K562 (cell line): ENCODE measurements at regions not wholly inside any gene's neighbourhood (a gene's known extent, or its start where the extent isn't known, plus 50 kb on each side); places are given as distances from the start of the nearest gene placed in this dataset.

Source experiments
- ATAC-seq: fragments of 200-7000 bp; cut with Tn5 transposase; 3 replicates; pipeline ENCODE4 v1.9.1; 2020; ENCODE audit warnings: moderate library complexity
- BruUV-seq: library from RNA; stranded (reverse); fragments of 400-500 nt; replicated peaks from 2 replicates; lab custom pipeline; 2021; lab: Mats Ljungman, UMichigan
- CTCF ChIA-PET: fragments of 300-600 bp; formaldehyde crosslinking; extraction: SDS; loops from one replicate; lab custom pipeline; 2021; ENCODE audit warnings: low intra/inter-chr PET ratio; lab: Yijun Ruan, JAX
- POLR2A ChIA-PET: fragments of 300-600, 350-650 bp; sonication (Branson Sonifier 250); formaldehyde crosslinking; extraction: SDS; loops from one replicate; lab custom pipeline; 2021; ENCODE audit warnings: antibody characterized with exemption, inconsistent platforms; lab: Yijun Ruan, JAX
- DNase-seq, 4 experiments: peaks; one replicate each; pipeline versions ENCODE4 v3.0.0 to v3.0.0-alpha.2; 2011 to 2018; ENCODE audit warnings: low spot score in 3 of 4, mixed read lengths in 3 of 4; ENCODE audit errors: extremely low read depth in 1 of 4
- FAIRE-seq: peaks from 2 replicates; lab custom pipeline; 2011; peaks lifted over from hg19 to GRCh38; lab: Jason Lieb, UNC
- H2AFZ ChIP-seq: 2 replicates; pipeline ENCODE4 v1.6.0; 2011; ENCODE audit warnings: low read depth, low read length, control low read depth, inconsistent platforms
- H3K27ac ChIP-seq: fragments of 200-600 bp; 3 replicates; pipeline ENCODE4 v1.8.0; 2011; ENCODE audit warnings: low read depth, mild to moderate bottlenecking, control low read depth, inconsistent platforms, low read length, moderate library complexity, mixed read lengths; ENCODE audit errors: extremely low read depth
- H3K27me3 ChIP-seq, 2 experiments: fragments of 300-600 bp in 1 of 2; 2 replicates in 1 of 2; 3 replicates in 1 of 2; pipeline versions ENCODE4 v1.6.0 to v1.8.0; 2011; ENCODE audit warnings: inconsistent platforms in 2 of 2, low read length in 2 of 2, mild to moderate bottlenecking in 1 of 2, mixed read lengths in 1 of 2, moderate library complexity in 1 of 2; ENCODE audit not compliant: control insufficient read depth in 2 of 2, insufficient read depth in 2 of 2
- H3K36me3 ChIP-seq: fragments of 300-600 bp; 3 replicates; pipeline ENCODE4 v1.8.0; 2011; ENCODE audit warnings: mild to moderate bottlenecking, low read length, inconsistent platforms; ENCODE audit not compliant: control insufficient read depth, insufficient read depth
- H3K4me1 ChIP-seq, 2 experiments: fragments of 200-600 bp in 1 of 2; replicated peaks in 1 of 2; 2 replicates in 1 of 2; 3 replicates in 1 of 2; pipeline versions ENCODE4 v1.5.1 to v1.8.0; 2011; ENCODE audit warnings: inconsistent platforms in 2 of 2, low read length in 2 of 2, mild to moderate bottlenecking in 1 of 2, mixed read lengths in 1 of 2, moderate library complexity in 1 of 2; ENCODE audit not compliant: control insufficient read depth in 2 of 2, insufficient read depth in 2 of 2
- H3K4me2 ChIP-seq: 2 replicates; pipeline ENCODE4 v1.6.1; 2011; ENCODE audit warnings: low read length, control low read depth, inconsistent platforms, mixed read lengths; ENCODE audit not compliant: insufficient read depth
- H3K4me3 ChIP-seq: fragments of 200-600 bp; sonication (generic), shearing (Covaris generic); 2 replicates; pipeline ENCODE4 v1.5.1; 2016; ENCODE audit warnings: control low read depth, inconsistent platforms
- H3K79me2 ChIP-seq: fragments of 200-600 bp; 3 replicates; pipeline ENCODE4 v1.8.0; 2011; ENCODE audit warnings: low read length, inconsistent platforms; ENCODE audit not compliant: control insufficient read depth, insufficient read depth
- H3K9ac ChIP-seq, 2 experiments: 2 replicates each; pipeline versions ENCODE4 v1.6.0 to v1.6.1; 2011; ENCODE audit warnings: low read depth in 2 of 2, low read length in 2 of 2, control low read depth in 1 of 2, inconsistent platforms in 1 of 2, mild to moderate bottlenecking in 1 of 2, mixed read lengths in 1 of 2; ENCODE audit not compliant: insufficient read depth in 1 of 2
- H3K9me1 ChIP-seq: one replicate; pipeline ENCODE4 v1.6.0; 2011; ENCODE audit warnings: inconsistent platforms, mild to moderate bottlenecking, low read length, moderate library complexity; ENCODE audit not compliant: control insufficient read depth, insufficient read depth
- H3K9me3 ChIP-seq: replicated peaks from 2 replicates; pipeline ENCODE4 v1.5.1; 2011; ENCODE audit warnings: low read depth, low read length, inconsistent platforms; ENCODE audit not compliant: control insufficient read depth, insufficient read depth
- H4K20me1 ChIP-seq: replicated peaks from 2 replicates; pipeline ENCODE4 v1.6.1; 2011; ENCODE audit warnings: low read length, inconsistent platforms, mixed read lengths; ENCODE audit not compliant: control insufficient read depth, insufficient read depth
- SMARCE1 ChIP-seq: fragments of 450-650 bp; IDR thresholded peaks from 2 replicates; pipeline ENCODE4 v1.7.1; 2016; ENCODE audit warnings: mild to moderate bottlenecking
- WGBS: fragments of 100-300 bp; shearing (Covaris generic); methylation state at CpG from one replicate; pipeline ENCODE4 v1.1.6; 2016; ENCODE audit warnings: low coverage, mixed read lengths; ENCODE audit not compliant: insufficient coverage; ENCODE audit errors: missing lambda C conversion rate; 5-methylcytosine and 5-hydroxymethylcytosine counted together
- in situ Hi-C: fragments of 300-500 bp; cut with MboI; formaldehyde crosslinking; loops from 4 replicates; pipeline ENCODE4 v1.15.0; 2018; ENCODE audit warnings: inconsistent platforms, mixed read lengths
- intact Hi-C: fragments of 100-400 bp; cut with micrococcal nuclease; formaldehyde crosslinking; loops from 2 replicates; pipeline ENCODE4 v1.14.2; 2022
- TF ChIP-seq, protein P1 (sequence below), 3 experiments: IDR thresholded peaks in 2 of 3; conservative IDR thresholded peaks in 1 of 3; 2 replicates each; pipeline ENCODE4 v1.5.1; 2011 to 2012; ENCODE audit warnings: low read length in 3 of 3, mild to moderate bottlenecking in 3 of 3, control low read depth in 2 of 3, improper control_type of control experiment in 1 of 3, inconsistent platforms in 1 of 3, low read depth in 1 of 3, mixed read lengths in 1 of 3, moderate library complexity in 1 of 3; ENCODE audit not compliant: insufficient read depth in 2 of 3

DNA sequence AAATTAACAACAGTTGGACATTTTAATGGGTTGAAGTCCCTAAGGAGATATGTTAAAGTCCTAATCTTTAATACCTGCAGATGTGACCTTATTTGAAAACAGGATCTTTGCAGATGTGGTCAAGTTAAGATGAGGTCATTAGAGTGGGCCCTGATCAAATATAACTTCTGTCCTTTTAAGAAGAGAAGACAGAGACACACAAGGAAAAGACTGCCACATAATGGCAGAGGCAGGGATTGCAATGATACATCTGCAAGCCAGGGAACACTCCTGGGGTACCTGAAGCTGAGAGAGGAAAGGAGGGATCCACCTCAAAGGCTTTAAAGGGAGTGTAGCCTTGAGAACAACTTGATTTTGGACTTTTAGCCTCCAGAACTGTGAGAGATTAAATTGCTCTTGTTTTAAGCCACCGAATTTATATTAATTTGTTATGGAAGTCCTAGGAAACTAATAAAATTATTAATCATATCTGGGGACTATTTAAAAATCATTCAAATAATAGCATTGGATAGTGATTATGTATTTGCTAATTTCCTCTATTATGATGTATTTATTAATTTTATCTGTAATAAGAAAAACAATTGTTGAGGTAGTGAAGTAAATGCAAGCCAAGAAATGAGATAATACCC, 700.0 kb upstream of the PCDH15 start:
- no peak overlapping the region for H3K4me3 ChIP-seq
- no peak overlapping the region for H3K27ac ChIP-seq
- no peak overlapping the region for H3K4me2 ChIP-seq
- POLR2A ChIA-PET: interaction anchor here (0.6 kb wide), 1 partner anchor 20 kb away, joined by 3 read pairs; no protein-coding TSS in a partner anchor
- no peaks in the 10 kb centered on the region for H3K9me1 ChIP-seq
- H3K79me2 ChIP-seq: no peaks in the 10 kb centered on the region
- 0% methylated on average over 1 of the region's 1 CpG for WGBS
- no peaks in the 10 kb centered on the region for H3K36me3 ChIP-seq
- H3K27me3 ChIP-seq: no peaks in the 10 kb centered on the region
- intact Hi-C loops: no loop called here
- no peak overlapping the region for H3K9ac ChIP-seq
- no peak for TF ChIP-seq SMARCE1
- TF ChIP-seq, protein P1, sequence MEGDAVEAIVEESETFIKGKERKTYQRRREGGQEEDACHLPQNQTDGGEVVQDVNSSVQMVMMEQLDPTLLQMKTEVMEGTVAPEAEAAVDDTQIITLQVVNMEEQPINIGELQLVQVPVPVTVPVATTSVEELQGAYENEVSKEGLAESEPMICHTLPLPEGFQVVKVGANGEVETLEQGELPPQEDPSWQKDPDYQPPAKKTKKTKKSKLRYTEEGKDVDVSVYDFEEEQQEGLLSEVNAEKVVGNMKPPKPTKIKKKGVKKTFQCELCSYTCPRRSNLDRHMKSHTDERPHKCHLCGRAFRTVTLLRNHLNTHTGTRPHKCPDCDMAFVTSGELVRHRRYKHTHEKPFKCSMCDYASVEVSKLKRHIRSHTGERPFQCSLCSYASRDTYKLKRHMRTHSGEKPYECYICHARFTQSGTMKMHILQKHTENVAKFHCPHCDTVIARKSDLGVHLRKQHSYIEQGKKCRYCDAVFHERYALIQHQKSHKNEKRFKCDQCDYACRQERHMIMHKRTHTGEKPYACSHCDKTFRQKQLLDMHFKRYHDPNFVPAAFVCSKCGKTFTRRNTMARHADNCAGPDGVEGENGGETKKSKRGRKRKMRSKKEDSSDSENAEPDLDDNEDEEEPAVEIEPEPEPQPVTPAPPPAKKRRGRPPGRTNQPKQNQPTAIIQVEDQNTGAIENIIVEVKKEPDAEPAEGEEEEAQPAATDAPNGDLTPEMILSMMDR (IDR thresholded peaks at IDR 0.05 in 2 of 3, conservative IDR thresholded peaks at IDR 0.05 in 1 of 3; ENCODE audit: insufficient read depth in 2 of 3, low read depth in 1 of 3, low read length in 3 of 3): 0 out of 6 replicates have a peak, but pooled peaks of 1 of the 3 experiments have one; percentile 16
- in situ Hi-C loops: no loop called here
- no TSS peak for BruUV-seq
- no peak for ATAC-seq
- DNase-seq: peak in 1 of 4 experiments; percentile 4
- H2AFZ ChIP-seq: no peak overlapping the region
- FAIRE-seq: peak; percentile 32
- H3K9me3 ChIP-seq: no peaks in the 10 kb centered on the region; the same call in 1 of the 2 replicates
- CTCF ChIA-PET: no interaction called here
- no peaks in the 10 kb centered on the region for H3K4me1 ChIP-seq
- H4K20me1 ChIP-seq: no peaks in the 10 kb centered on the region
